Astrocyte (in vitro differentiated cells and primary cell): ENCODE measurements at regions not wholly inside any gene's neighbourhood (a gene's known extent, or its start where the extent isn't known, plus 50 kb on each side); places are given as distances from the start of the nearest gene placed in this dataset.

ENCODE experiments used
- DNase-seq: peaks from one replicate; pipeline ENCODE4 v3.0.0-alpha.2; 2010; ENCODE audit warnings: low read depth
- FAIRE-seq: peaks from 2 replicates; lab custom pipeline; 2011; peaks lifted over from hg19 to GRCh38; lab: Jason Lieb, UNC
- H2AFZ ChIP-seq: 2 replicates; pipeline ENCODE4 v1.6.0; 2012; ENCODE audit warnings: low read depth, low read length, inconsistent platforms
- H3K27ac ChIP-seq: 2 replicates; pipeline ENCODE4 v1.5.1; 2011; ENCODE audit warnings: low read depth, low read length, inconsistent platforms
- H3K27me3 ChIP-seq: 2 replicates; pipeline ENCODE4 v1.6.0; 2011; ENCODE audit warnings: low read length, inconsistent platforms; ENCODE audit not compliant: insufficient read depth
- H3K36me3 ChIP-seq: 2 replicates; pipeline ENCODE4 v1.5.1; 2011; ENCODE audit warnings: low read length, inconsistent platforms; ENCODE audit not compliant: insufficient read depth
- H3K4me1 ChIP-seq: 2 replicates; pipeline ENCODE4 v1.5.1; 2011; ENCODE audit warnings: low read length, inconsistent platforms; ENCODE audit not compliant: insufficient read depth
- H3K4me2 ChIP-seq: 2 replicates; pipeline ENCODE4 v1.6.0; 2012; ENCODE audit warnings: low read length, inconsistent platforms
- H3K4me3 ChIP-seq: 2 replicates; pipeline ENCODE4 v1.5.1; 2011; ENCODE audit warnings: low read depth, mild to moderate bottlenecking, low read length, inconsistent platforms; ENCODE audit not compliant: insufficient read depth
- H3K79me2 ChIP-seq: 2 replicates; pipeline ENCODE4 v1.6.0; 2012; ENCODE audit warnings: mild to moderate bottlenecking, low read length, inconsistent platforms; ENCODE audit not compliant: insufficient read depth
- H3K9ac ChIP-seq: 2 replicates; pipeline ENCODE4 v1.6.0; 2012; ENCODE audit warnings: mild to moderate bottlenecking, low read length, inconsistent platforms
- H3K9me3 ChIP-seq: 2 replicates; pipeline ENCODE4 v1.5.1; 2012; ENCODE audit warnings: low read depth, mild to moderate bottlenecking, low read length, inconsistent platforms; ENCODE audit not compliant: insufficient read depth
- H4K20me1 ChIP-seq: 2 replicates; pipeline ENCODE4 v1.6.0; 2012; ENCODE audit warnings: low read length, inconsistent platforms; ENCODE audit not compliant: insufficient read depth
- H3K27ac Mint-ChIP-seq: one replicate; pipeline ENCODE4 v1.8.0; 2021; ENCODE audit warnings: mild to moderate bottlenecking, mixed read lengths; ENCODE audit not compliant: unreplicated experiment
- H3K27me3 Mint-ChIP-seq: one replicate; pipeline ENCODE4 v1.8.0; 2021; ENCODE audit warnings: low read depth, mixed read lengths; ENCODE audit not compliant: unreplicated experiment
- H3K36me3 Mint-ChIP-seq: one replicate; pipeline ENCODE4 v1.8.0; 2021; ENCODE audit warnings: low read depth, mixed read lengths; ENCODE audit not compliant: unreplicated experiment
- H3K4me1 Mint-ChIP-seq: one replicate; pipeline ENCODE4 v1.8.0; 2021; ENCODE audit warnings: low read depth, mixed read lengths; ENCODE audit not compliant: unreplicated experiment
- H3K4me3 Mint-ChIP-seq: one replicate; pipeline ENCODE4 v1.8.0; 2021; ENCODE audit warnings: mild to moderate bottlenecking, moderate library complexity, mixed read lengths; ENCODE audit not compliant: unreplicated experiment
- H3K9me3 Mint-ChIP-seq: one replicate; pipeline ENCODE4 v1.8.0; 2021; ENCODE audit warnings: mild to moderate bottlenecking, mixed read lengths; ENCODE audit not compliant: unreplicated experiment
- CTCF ChIP-seq: IDR thresholded peaks from 2 replicates; pipeline ENCODE4 v1.5.1; 2011; ENCODE audit warnings: low read depth, mild to moderate bottlenecking, inconsistent platforms, low read length, moderate library complexity; ENCODE audit not compliant: insufficient read depth
- EZH2 ChIP-seq: IDR thresholded peaks from 2 replicates; pipeline ENCODE4 v1.6.1; 2012; ENCODE audit warnings: mild to moderate bottlenecking, low read length, inconsistent platforms; ENCODE audit not compliant: insufficient read depth

DNA sequence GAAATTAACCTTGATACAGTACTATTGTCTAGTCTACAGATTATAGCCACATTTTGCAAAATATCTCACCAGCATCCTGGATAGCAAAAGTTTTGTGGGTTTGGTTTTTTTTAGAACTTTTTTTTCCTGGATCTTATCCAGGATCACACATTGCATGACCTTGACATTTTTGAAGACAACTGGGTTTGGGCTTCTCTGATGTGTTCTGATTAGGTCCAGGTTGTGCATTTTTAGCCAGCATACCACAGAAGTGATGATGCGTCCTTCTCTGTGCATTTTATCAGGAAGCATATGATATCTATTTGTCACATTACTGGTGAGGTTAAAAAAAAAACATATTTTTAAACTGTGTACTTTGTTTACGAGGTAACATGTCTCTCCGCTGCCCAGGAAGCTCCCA is 221.0 kb upstream of the OSR1 start:
- Mint-ChIP-seq H3K27ac (peak overlapping the region; percentile 1), H3K9me3 (peaks cover 2% of the 10 kb centered on the region)
- DNase-seq, result no peak

DNA sequence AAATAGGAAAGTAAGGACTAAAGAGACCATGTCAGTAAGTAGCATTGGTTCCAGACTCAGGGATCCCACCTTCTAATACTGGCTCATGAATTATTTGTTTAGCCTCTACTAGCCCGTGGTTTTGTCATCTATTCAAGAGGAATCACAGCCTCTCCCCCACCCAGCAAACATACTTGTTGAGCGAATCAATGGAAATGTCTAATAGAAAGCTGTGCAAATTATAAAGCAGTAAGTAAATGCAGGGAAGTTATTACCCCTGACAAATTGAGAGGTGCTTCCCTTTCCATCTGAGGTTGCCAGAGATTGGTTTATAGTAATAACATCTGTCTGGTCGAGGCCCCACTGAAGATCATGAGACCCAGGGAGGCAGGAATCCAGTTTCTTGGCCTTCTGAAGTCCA is 219.3 kb upstream of the OSR1 start:
- H3K4me3 Mint-ChIP-seq, result no peak overlapping the region
- FAIRE-seq (no peak), DNase-seq (peak; percentile 58)
- peaks cover 28% of the 10 kb centered on the region for H3K4me1 ChIP-seq
- H3K27ac Mint-ChIP-seq, result no peak overlapping the region
- no peak overlapping the region for H3K27ac ChIP-seq
- no peaks in the 10 kb centered on the region for H3K36me3 ChIP-seq
- no peaks in the 10 kb centered on the region for H3K9me3 ChIP-seq
- H3K9me3 Mint-ChIP-seq, result no peaks in the 10 kb centered on the region
- H2AFZ ChIP-seq, result no peak overlapping the region
- TF ChIP-seq CTCF (no peak), EZH2 (no peak)
- H3K27me3 Mint-ChIP-seq, result no peaks in the 10 kb centered on the region
- no peaks in the 10 kb centered on the region for H3K27me3 ChIP-seq
- no peak overlapping the region for H3K4me3 ChIP-seq
- no peaks in the 10 kb centered on the region for H4K20me1 ChIP-seq
- H3K36me3 Mint-ChIP-seq, result no peaks in the 10 kb centered on the region
- H3K79me2 ChIP-seq, result no peaks in the 10 kb centered on the region
- no peak overlapping the region for H3K9ac ChIP-seq
- peak overlapping the region; percentile 36 for H3K4me2 ChIP-seq
- peaks cover 43% of the 10 kb centered on the region for H3K4me1 Mint-ChIP-seq

More for the DNA sequence above, 221.0 kb upstream of the OSR1 start:
- H2AFZ ChIP-seq, result no peak overlapping the region
- Mint-ChIP-seq H3K36me3 (no peaks in the 10 kb centered on the region), H3K27me3 (no peaks in the 10 kb centered on the region), H3K4me1 (peaks cover 34% of the 10 kb centered on the region), H3K4me3 (no peak overlapping the region)
- no peak overlapping the region for H3K9ac ChIP-seq
- no peaks in the 10 kb centered on the region for H3K27me3 ChIP-seq
- no peaks in the 10 kb centered on the region for H4K20me1 ChIP-seq
- FAIRE-seq, result no peak
- H3K36me3 ChIP-seq, result no peaks in the 10 kb centered on the region
- H3K9me3 ChIP-seq, result no peaks in the 10 kb centered on the region
- H3K4me1 ChIP-seq, result peaks cover 24% of the 10 kb centered on the region
- H3K4me2 ChIP-seq, result no peak overlapping the region
- no peak overlapping the region for H3K4me3 ChIP-seq
- no peak overlapping the region for H3K27ac ChIP-seq
- TF ChIP-seq CTCF (no peak), EZH2 (no peak)
- H3K79me2 ChIP-seq, result no peaks in the 10 kb centered on the region

GRCh38 chr2:19576411-19576810 is 218.0 kb upstream of the OSR1 start:
- no peak for TF ChIP-seq EZH2
- TF ChIP-seq CTCF, result no peak
- no peak overlapping the region for H3K4me2 ChIP-seq
- FAIRE-seq (no peak), DNase-seq (no peak)
- H3K79me2 ChIP-seq, result no peaks in the 10 kb centered on the region
- H3K27me3 Mint-ChIP-seq, result peaks cover 8% of the 10 kb centered on the region
- no peaks in the 10 kb centered on the region for H3K36me3 ChIP-seq
- H4K20me1 ChIP-seq, result no peaks in the 10 kb centered on the region
- no peak overlapping the region for H3K9ac ChIP-seq
- H3K4me1 Mint-ChIP-seq, result peaks cover 43% of the 10 kb centered on the region
- no peak overlapping the region for H3K27ac Mint-ChIP-seq
- no peaks in the 10 kb centered on the region for H3K36me3 Mint-ChIP-seq
- H2AFZ ChIP-seq, result no peak overlapping the region
- H3K9me3 ChIP-seq, result no peaks in the 10 kb centered on the region
- no peak overlapping the region for H3K27ac ChIP-seq
- no peak overlapping the region for H3K4me3 ChIP-seq
- no peaks in the 10 kb centered on the region for H3K27me3 ChIP-seq
- no peak overlapping the region for H3K4me3 Mint-ChIP-seq
- peaks cover 28% of the 10 kb centered on the region for H3K4me1 ChIP-seq
- no peaks in the 10 kb centered on the region for H3K9me3 Mint-ChIP-seq
